PC-9 (cell line): ENCODE measurements at regions not wholly inside any gene's neighbourhood (a gene's known extent, or its start where the extent isn't known, plus 50 kb on each side); places are given as distances from the start of the nearest gene placed in this dataset.

Source experiments
- CTCF ChIP-seq: fragments of 200-600 bp; sonication (generic); conservative IDR thresholded peaks from 2 replicates; pipeline ENCODE4 v1.6.1; 2017; ENCODE audit warnings: mixed run types, antibody characterized with exemption, mild to moderate bottlenecking, moderate library complexity
- EZH2 ChIP-seq: fragments of 200-600 bp; sonication (generic); IDR thresholded peaks from 2 replicates; pipeline ENCODE4 v1.8.0; 2017; ENCODE audit warnings: antibody characterized with exemption, low read depth

- no peak for TF ChIP-seq EZH2
- TF ChIP-seq CTCF, result no peak
These were observed 224.5 kb upstream of the GLI3 start for GRCh38 chr7:42461537-42461936.
